Calu3 (cell line): ENCODE measurements at regions not wholly inside any gene's neighbourhood (a gene's known extent, or its start where the extent isn't known, plus 50 kb on each side); places are given as distances from the start of the nearest gene placed in this dataset.
A peak's percentile ranks its signal among the peaks of the same experiment; 100 is the strongest.
"Not testable (repeated sequence)": the region's sequence is repeated elsewhere in the genome, so short reads cannot be mapped to it uniquely, and the experiment has no call there.

Experiments
- BruUV-seq: library from RNA; stranded (reverse); fragments of 400-500 nt; replicated peaks from 2 replicates; lab custom pipeline; 2021; lab: Mats Ljungman, UMichigan
- CTCF ChIA-PET: fragments of 300-600 bp; sonication (Branson Sonifier 250); formaldehyde crosslinking; loops from one replicate; lab custom pipeline; 2022; ENCODE audit warnings: antibody characterized with exemption; lab: Charles Lee
- DNase-seq: peaks from one replicate; pipeline ENCODE4 v3.0.0; 2022
- H3K27ac Mint-ChIP-seq: one replicate; pipeline ENCODE4 v1.8.0; 2022; ENCODE audit warnings: mixed read lengths; ENCODE audit not compliant: unreplicated experiment
- H3K27me3 Mint-ChIP-seq: one replicate; pipeline ENCODE4 v1.8.0; 2022; ENCODE audit warnings: mixed read lengths; ENCODE audit not compliant: unreplicated experiment
- H3K36me3 Mint-ChIP-seq: one replicate; pipeline ENCODE4 v1.8.0; 2022; ENCODE audit warnings: mild to moderate bottlenecking, moderate library complexity, mixed read lengths; ENCODE audit not compliant: insufficient read depth, unreplicated experiment
- H3K4me1 Mint-ChIP-seq: one replicate; pipeline ENCODE4 v1.8.0; 2022; ENCODE audit warnings: mild to moderate bottlenecking, low read depth, mixed read lengths; ENCODE audit not compliant: unreplicated experiment
- H3K4me3 Mint-ChIP-seq: one replicate; pipeline ENCODE4 v1.8.0; 2022; ENCODE audit warnings: mild to moderate bottlenecking, low read depth, moderate library complexity, mixed read lengths; ENCODE audit not compliant: unreplicated experiment
- H3K9me3 Mint-ChIP-seq: one replicate; pipeline ENCODE4 v1.8.0; 2022; ENCODE audit warnings: low read depth, mixed read lengths; ENCODE audit not compliant: unreplicated experiment
- intact Hi-C: fragments of 100-400 bp; cut with micrococcal nuclease; formaldehyde crosslinking; loops from one replicate; pipeline ENCODE4 v1.10.0; 2022; ENCODE audit not compliant: unreplicated experiment

DNA sequence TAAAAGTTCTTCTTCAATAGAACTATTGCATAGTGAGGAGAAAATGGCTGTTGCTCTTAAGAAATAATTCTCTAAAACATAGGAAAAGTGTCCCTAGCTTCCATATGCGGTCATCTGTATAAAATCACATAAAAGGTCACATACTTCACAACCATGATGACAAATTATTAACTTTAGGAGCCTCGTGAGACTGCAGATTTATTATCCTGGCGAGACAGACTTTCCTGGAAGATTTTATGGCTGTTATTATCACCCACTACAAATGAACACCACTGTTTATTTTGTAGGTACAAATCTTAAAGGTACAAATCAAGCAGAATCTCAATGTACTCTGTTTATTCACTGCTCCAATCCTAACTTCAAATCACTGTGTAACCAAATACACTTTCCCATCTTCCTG lies 55.0 kb upstream of the AGAP4 start:
- H3K9me3 Mint-ChIP-seq, DNase-seq, H3K27ac Mint-ChIP-seq, H3K27me3 Mint-ChIP-seq, CTCF ChIA-PET, BruUV-seq, H3K4me3 Mint-ChIP-seq, H3K36me3 Mint-ChIP-seq, intact Hi-C loops, H3K4me1 Mint-ChIP-seq: not testable (repeated sequence)

DNA sequence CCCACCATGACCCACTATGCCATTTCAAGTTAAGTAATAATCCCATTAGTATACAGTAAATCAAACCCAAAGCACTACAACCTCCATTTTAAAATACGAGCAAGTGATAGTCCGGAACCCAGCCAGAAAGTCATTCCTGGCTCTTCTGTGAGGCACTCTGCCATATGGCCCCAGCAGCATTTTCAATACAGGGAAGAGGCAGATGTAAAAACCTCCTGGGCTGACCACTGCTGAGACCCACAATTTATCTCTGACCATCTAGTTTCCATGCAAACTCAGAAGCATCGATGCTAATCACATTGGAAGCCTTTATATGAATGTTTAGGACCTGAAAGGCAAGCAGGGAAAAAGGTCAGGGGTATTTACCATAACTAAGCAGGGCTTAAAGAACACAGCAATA lies 56.3 kb upstream of the AGAP4 start:
- intact Hi-C loops, H3K4me1 Mint-ChIP-seq, DNase-seq, H3K27me3 Mint-ChIP-seq, H3K36me3 Mint-ChIP-seq, H3K27ac Mint-ChIP-seq, BruUV-seq, CTCF ChIA-PET, H3K4me3 Mint-ChIP-seq, H3K9me3 Mint-ChIP-seq: not testable (repeated sequence)

DNA sequence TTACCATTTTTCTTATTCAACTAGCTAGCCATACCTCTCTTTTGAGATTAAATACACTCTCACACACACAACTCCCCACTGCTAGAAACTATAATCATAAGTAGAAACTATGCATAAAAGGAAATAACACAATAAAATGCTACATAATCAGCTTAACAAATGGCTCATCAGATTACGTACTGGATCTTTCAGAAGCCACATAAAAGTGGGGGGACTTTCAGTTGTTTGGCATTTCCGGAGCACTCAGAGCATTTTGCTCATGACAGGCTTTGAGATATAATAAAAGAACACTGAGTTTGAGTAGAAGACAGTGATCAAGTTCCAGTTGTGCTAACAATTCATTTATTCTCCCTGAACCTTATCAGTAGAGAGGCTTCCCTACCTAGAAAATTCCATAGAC lies 56.8 kb upstream of the AGAP4 start:
- intact Hi-C loops, H3K4me3 Mint-ChIP-seq, BruUV-seq, CTCF ChIA-PET, H3K27ac Mint-ChIP-seq, H3K4me1 Mint-ChIP-seq, H3K9me3 Mint-ChIP-seq, H3K27me3 Mint-ChIP-seq, DNase-seq, H3K36me3 Mint-ChIP-seq: not testable (repeated sequence)

DNA sequence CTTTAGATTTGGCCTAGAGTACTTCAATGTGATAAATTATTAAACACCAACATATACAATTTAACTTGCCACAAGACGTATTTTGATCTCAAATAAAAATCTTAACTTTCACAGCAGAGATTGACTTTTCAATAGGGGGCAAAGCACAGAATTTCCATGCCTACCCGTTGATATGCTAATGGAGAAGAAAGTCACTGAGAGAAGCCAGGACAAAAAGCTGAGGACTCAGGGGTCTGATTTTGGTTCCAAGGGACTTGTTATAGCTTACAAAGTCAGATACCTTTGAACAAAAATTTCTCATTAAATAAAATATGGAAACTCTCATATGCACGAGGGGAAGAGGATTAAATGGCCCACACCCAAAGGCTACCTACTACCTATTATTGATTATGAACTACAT lies 59.1 kb upstream of the TIMM23 start:
- CTCF ChIA-PET, BruUV-seq, H3K4me3 Mint-ChIP-seq, H3K4me1 Mint-ChIP-seq, H3K27me3 Mint-ChIP-seq, DNase-seq, H3K36me3 Mint-ChIP-seq, intact Hi-C loops, H3K9me3 Mint-ChIP-seq, H3K27ac Mint-ChIP-seq: not testable (repeated sequence)

DNA sequence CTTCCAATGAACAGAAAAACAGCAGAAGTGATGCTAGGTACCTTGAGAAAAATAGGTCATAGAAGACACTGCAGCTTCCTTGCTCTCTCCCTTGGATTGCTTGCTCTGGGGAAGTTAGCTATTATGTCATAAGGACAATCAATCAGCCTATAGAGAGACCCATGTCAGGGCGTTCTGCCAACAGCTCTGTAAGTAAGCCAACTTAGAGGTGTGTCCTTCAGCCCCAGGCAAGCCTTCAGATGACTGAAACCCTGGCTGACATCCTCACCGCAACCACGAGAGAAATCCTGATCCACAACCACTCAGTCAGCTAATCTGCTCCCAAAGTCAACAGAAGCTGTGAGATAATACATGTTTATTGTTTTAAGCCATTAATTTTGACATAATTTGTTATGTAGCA lies 57.5 kb upstream of the TIMM23 start:
- H3K4me1 Mint-ChIP-seq, H3K27ac Mint-ChIP-seq, H3K27me3 Mint-ChIP-seq, CTCF ChIA-PET, intact Hi-C loops, BruUV-seq, H3K9me3 Mint-ChIP-seq, H3K36me3 Mint-ChIP-seq, H3K4me3 Mint-ChIP-seq: not testable (repeated sequence)
- peak; percentile 38 for DNase-seq

DNA sequence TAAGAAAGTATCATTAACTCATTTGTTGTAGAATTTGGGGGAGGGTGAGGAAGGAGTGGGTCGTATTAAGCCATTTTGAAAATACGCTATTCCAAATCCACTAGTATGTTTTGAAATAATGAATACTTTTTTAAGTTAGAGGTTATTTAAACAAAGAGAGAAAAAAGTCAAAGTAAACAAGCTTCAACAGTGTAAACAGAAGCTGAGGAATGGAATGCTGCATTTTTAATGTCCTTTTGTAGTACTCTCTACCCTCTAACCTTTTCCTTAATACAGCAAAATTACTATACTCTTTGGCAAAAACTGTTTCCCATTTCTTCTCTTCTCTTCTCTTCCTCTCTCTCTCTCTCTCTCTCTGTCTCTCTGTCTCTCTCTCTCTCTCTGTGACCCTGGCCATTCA lies 56.7 kb upstream of the TIMM23 start:
- H3K36me3 Mint-ChIP-seq, H3K27me3 Mint-ChIP-seq, H3K27ac Mint-ChIP-seq, DNase-seq, H3K4me1 Mint-ChIP-seq, intact Hi-C loops, CTCF ChIA-PET, H3K9me3 Mint-ChIP-seq, BruUV-seq, H3K4me3 Mint-ChIP-seq: not testable (repeated sequence)

DNA sequence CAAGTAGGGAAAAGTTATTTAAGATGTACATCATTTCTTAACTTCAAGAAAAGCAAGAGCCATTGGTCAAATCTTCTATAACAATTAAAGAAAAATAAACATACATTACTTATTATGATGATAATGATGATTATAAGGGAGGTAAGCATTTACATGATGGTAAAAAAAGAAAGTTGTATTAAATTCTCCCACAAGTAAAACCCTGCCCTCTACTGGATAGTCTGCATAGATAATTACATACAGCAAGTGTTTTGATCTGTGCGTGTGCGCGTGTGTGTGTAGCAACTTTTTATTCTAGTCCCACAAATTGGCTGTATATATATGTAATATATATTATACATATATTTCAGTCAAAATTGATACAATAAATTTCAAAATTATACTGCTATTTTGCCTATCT lies 51.4 kb upstream of the TIMM23 start:
- BruUV-seq, H3K27me3 Mint-ChIP-seq, H3K4me1 Mint-ChIP-seq, CTCF ChIA-PET, H3K4me3 Mint-ChIP-seq, H3K36me3 Mint-ChIP-seq, DNase-seq, H3K27ac Mint-ChIP-seq, H3K9me3 Mint-ChIP-seq, intact Hi-C loops: not testable (repeated sequence)
